ENCODE measurements at regions not wholly inside any gene's neighbourhood (a gene's known extent, or its start where the extent isn't known, plus 50 kb on each side); places are given as distances from the start of the nearest gene placed in this dataset.

GRCh38 chr5:73352243-73352642, 96.3 kb downstream of the FOXD1 start:
- TF ChIP-seq POLR2A (IDR thresholded peaks at IDR 0.05; ENCODE audit: low read depth, low read length) (no peak), POLR2AphosphoS5 (IDR thresholded peaks at IDR 0.05; ENCODE audit: low read depth, low read length) (no peak), PAX5 (IDR thresholded peaks at IDR 0.05; ENCODE audit: insufficient read depth, low read length, severe bottlenecking) (no peak)

Measured in GM12891 (cell line).